Tibial nerve (tissue), 4 donors: ENCODE measurements at regions not wholly inside any gene's neighbourhood (a gene's known extent, or its start where the extent isn't known, plus 50 kb on each side); places are given as distances from the start of the nearest gene placed in this dataset.

Source experiments
- EP300 ChIP-seq, 2 donors: sonication (generic); formaldehyde crosslinking; IDR thresholded peaks; one replicate each; pipeline ENCODE4 v1.6.1; 2017; ENCODE audit warnings: antibody characterized with exemption in 2 of 2, mild to moderate bottlenecking in 1 of 2
- POLR2A ChIP-seq, 2 donors: fragments of 450-650 bp; IDR thresholded peaks; one replicate each; pipeline ENCODE4 v1.6.1; 2017; ENCODE audit warnings: antibody characterized with exemption in 2 of 2, mild to moderate bottlenecking in 2 of 2, moderate library complexity in 2 of 2
- TF ChIP-seq, protein P1 (sequence below), 5 experiments: fragments of 200-600 bp in 3 of 5; fragments of 450-650 bp in 2 of 5; sonication (generic) in 3 of 5; IDR thresholded peaks; one replicate each; pipeline ENCODE4 v1.5.1; 2016 to 2019; ENCODE audit warnings: antibody characterized with exemption in 5 of 5, mild to moderate bottlenecking in 3 of 5, moderate library complexity in 2 of 5

GRCh38 chr13:111488486-111489132 is 168.2 kb downstream of the TEX29 start:
- TF ChIP-seq, protein P1, sequence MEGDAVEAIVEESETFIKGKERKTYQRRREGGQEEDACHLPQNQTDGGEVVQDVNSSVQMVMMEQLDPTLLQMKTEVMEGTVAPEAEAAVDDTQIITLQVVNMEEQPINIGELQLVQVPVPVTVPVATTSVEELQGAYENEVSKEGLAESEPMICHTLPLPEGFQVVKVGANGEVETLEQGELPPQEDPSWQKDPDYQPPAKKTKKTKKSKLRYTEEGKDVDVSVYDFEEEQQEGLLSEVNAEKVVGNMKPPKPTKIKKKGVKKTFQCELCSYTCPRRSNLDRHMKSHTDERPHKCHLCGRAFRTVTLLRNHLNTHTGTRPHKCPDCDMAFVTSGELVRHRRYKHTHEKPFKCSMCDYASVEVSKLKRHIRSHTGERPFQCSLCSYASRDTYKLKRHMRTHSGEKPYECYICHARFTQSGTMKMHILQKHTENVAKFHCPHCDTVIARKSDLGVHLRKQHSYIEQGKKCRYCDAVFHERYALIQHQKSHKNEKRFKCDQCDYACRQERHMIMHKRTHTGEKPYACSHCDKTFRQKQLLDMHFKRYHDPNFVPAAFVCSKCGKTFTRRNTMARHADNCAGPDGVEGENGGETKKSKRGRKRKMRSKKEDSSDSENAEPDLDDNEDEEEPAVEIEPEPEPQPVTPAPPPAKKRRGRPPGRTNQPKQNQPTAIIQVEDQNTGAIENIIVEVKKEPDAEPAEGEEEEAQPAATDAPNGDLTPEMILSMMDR (IDR thresholded peaks at IDR 0.05): no peak
- TF ChIP-seq POLR2A (IDR thresholded peaks at IDR 0.05) (no peak), EP300 (IDR thresholded peaks at IDR 0.05) (no peak)
